ENCODE measurements at regions not wholly inside any gene's neighbourhood (a gene's known extent, or its start where the extent isn't known, plus 50 kb on each side); places are given as distances from the start of the nearest gene placed in this dataset.

DNA sequence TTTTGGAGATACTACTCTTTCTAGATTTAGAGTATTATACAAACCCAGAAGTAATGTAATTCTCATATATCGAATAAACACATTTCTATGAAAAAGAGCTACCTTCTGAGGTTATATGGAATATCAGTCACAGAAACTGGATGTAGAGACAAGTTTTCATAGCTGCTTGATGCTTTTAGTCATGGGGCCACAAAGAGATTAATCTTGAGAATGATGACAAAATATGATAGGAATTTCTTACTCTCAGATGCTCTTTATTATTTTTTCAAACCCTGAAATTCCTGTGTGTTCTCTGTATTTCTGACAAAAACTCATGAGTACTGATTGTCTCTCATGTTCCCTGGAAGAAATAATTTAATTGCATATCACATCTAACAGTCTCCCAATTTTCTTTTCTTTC is 662.5 kb downstream of the RAPGEF2 start:
- TF ChIP-seq EZH2 (IDR thresholded peaks at IDR 0.05; ENCODE audit: low read length, missing control alignments), result no peak
- TF ChIP-seq, protein P1, sequence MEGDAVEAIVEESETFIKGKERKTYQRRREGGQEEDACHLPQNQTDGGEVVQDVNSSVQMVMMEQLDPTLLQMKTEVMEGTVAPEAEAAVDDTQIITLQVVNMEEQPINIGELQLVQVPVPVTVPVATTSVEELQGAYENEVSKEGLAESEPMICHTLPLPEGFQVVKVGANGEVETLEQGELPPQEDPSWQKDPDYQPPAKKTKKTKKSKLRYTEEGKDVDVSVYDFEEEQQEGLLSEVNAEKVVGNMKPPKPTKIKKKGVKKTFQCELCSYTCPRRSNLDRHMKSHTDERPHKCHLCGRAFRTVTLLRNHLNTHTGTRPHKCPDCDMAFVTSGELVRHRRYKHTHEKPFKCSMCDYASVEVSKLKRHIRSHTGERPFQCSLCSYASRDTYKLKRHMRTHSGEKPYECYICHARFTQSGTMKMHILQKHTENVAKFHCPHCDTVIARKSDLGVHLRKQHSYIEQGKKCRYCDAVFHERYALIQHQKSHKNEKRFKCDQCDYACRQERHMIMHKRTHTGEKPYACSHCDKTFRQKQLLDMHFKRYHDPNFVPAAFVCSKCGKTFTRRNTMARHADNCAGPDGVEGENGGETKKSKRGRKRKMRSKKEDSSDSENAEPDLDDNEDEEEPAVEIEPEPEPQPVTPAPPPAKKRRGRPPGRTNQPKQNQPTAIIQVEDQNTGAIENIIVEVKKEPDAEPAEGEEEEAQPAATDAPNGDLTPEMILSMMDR (conservative IDR thresholded peaks at IDR 0.05 in 1 of 2, IDR thresholded peaks at IDR 0.05 in 1 of 2; ENCODE audit: low read depth in 1 of 2, low read length in 2 of 2), result no peak

All from fibroblast of lung (primary cell).